ENCODE measurements at regions not wholly inside any gene's neighbourhood (a gene's known extent, or its start where the extent isn't known, plus 50 kb on each side); places are given as distances from the start of the nearest gene placed in this dataset.

- no peaks in the 10 kb centered on the region for H3K36me3 ChIP-seq (ENCODE audit: control insufficient read depth, insufficient read depth, low read length)
- no peak for DNase-seq
- TF ChIP-seq, protein P1, sequence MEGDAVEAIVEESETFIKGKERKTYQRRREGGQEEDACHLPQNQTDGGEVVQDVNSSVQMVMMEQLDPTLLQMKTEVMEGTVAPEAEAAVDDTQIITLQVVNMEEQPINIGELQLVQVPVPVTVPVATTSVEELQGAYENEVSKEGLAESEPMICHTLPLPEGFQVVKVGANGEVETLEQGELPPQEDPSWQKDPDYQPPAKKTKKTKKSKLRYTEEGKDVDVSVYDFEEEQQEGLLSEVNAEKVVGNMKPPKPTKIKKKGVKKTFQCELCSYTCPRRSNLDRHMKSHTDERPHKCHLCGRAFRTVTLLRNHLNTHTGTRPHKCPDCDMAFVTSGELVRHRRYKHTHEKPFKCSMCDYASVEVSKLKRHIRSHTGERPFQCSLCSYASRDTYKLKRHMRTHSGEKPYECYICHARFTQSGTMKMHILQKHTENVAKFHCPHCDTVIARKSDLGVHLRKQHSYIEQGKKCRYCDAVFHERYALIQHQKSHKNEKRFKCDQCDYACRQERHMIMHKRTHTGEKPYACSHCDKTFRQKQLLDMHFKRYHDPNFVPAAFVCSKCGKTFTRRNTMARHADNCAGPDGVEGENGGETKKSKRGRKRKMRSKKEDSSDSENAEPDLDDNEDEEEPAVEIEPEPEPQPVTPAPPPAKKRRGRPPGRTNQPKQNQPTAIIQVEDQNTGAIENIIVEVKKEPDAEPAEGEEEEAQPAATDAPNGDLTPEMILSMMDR (conservative IDR thresholded peaks at IDR 0.05): no peak
- H3K9me3 ChIP-seq (ENCODE audit: control insufficient read depth, low read length): no peaks in the 10 kb centered on the region
- Mint-ChIP-seq H3K36me3 (ENCODE audit: low read depth) (no peaks in the 10 kb centered on the region), H3K27ac (no peak overlapping the region), H3K4me1 (peaks cover 22% of the 10 kb centered on the region), H3K4me3 (no peak overlapping the region), H3K27me3 (ENCODE audit: insufficient read depth) (no peaks in the 10 kb centered on the region), H3K9me3 (no peaks in the 10 kb centered on the region)
- no peak overlapping the region for H3K4me3 ChIP-seq (ENCODE audit: low read length)
- H3K27ac ChIP-seq (ENCODE audit: low read depth, low read length): no peak overlapping the region
- 100% methylated on average over 1 of the region's 1 CpG; no CpG with 5 or more reads in 1 of the 2 experiments for WGBS, 2 experiments (ENCODE audit: insufficient coverage in 1 of 2, insufficient read length in 1 of 2)
- no peaks in the 10 kb centered on the region for H3K4me1 ChIP-seq (ENCODE audit: control insufficient read depth, insufficient read depth, low read length)
- no peaks in the 10 kb centered on the region for H3K27me3 ChIP-seq (ENCODE audit: control insufficient read depth, insufficient read depth, low read length, poor library complexity, severe bottlenecking)
- no peak overlapping the region for H3K9ac ChIP-seq (ENCODE audit: extremely low read depth, low read length, poor library complexity, severe bottlenecking)
These were observed 845.8 kb upstream of the SLITRK5 start for GRCh38 chr13:86825410-86825809.

DNA sequence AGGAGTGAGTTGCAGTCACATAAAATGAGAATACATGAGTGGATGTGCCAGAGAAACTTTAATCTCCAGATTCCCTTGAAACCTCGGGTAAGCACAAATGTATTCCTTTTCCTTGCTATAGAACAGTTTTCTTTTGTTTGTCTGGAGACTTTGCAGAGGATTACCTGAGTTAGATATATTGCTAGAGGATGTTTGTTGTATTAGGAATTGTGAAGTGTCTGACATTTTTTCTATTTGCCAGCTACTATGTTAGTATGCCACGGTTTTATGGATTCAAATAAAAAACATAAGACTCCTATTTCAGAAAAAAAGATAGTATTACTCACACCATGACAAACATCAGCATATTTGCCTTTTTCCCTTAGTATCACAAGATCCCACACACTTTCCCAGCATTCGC lies 844.9 kb upstream of the SLITRK5 start:
- no peaks in the 10 kb centered on the region for H3K9me3 Mint-ChIP-seq
- H3K27ac Mint-ChIP-seq: no peak overlapping the region
- peaks cover 25% of the 10 kb centered on the region for H3K4me1 Mint-ChIP-seq
- no peaks in the 10 kb centered on the region for H3K36me3 ChIP-seq (ENCODE audit: control insufficient read depth, insufficient read depth, low read length)
- no peaks in the 10 kb centered on the region for H3K9me3 ChIP-seq (ENCODE audit: control insufficient read depth, low read length)
- H3K9ac ChIP-seq (ENCODE audit: extremely low read depth, low read length, poor library complexity, severe bottlenecking): no peak overlapping the region
- no peak overlapping the region for H3K27ac ChIP-seq (ENCODE audit: low read depth, low read length)
- 90 to 100% methylated on average over 2 to 3 of the region's 3 CpGs for WGBS, 2 experiments (ENCODE audit: insufficient coverage in 1 of 2, insufficient read length in 1 of 2)
- no peaks in the 10 kb centered on the region for H3K27me3 Mint-ChIP-seq (ENCODE audit: insufficient read depth)
- H3K36me3 Mint-ChIP-seq (ENCODE audit: low read depth): no peaks in the 10 kb centered on the region
- no peaks in the 10 kb centered on the region for H3K27me3 ChIP-seq (ENCODE audit: control insufficient read depth, insufficient read depth, low read length, poor library complexity, severe bottlenecking)
- TF ChIP-seq, protein P1 (conservative IDR thresholded peaks at IDR 0.05): no peak
- H3K4me3 ChIP-seq (ENCODE audit: low read length): no peak overlapping the region
- DNase-seq: no peak
- no peak overlapping the region for H3K4me3 Mint-ChIP-seq
- H3K4me1 ChIP-seq (ENCODE audit: control insufficient read depth, insufficient read depth, low read length): no peaks in the 10 kb centered on the region

DNA sequence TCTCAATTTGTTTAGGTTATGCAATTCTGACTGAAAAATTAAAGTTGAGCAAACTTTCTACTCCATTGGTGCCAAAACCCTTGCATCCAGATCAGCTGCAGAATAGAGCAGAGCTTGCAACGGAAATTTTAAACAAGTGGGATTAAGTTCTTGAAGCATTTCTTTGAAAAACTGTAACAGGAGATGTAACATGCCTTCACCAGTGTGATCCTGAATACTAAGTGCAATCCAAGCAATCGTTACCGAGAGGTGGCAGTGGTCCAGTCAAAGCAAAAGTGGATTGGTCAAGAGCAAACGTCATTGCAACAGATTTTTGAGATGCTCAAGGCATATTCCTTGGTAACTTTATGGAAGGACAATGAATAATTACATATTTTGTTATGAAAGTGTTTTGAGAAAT lies 841.1 kb upstream of the SLITRK5 start:
- no peak overlapping the region for H3K4me3 Mint-ChIP-seq
- DNase-seq: no peak
- no peak overlapping the region for H3K9ac ChIP-seq (ENCODE audit: extremely low read depth, low read length, poor library complexity, severe bottlenecking)
- TF ChIP-seq, protein P1 (conservative IDR thresholded peaks at IDR 0.05): no peak
- peaks cover under 1% of the 10 kb centered on the region for H3K36me3 Mint-ChIP-seq (ENCODE audit: low read depth)
- no peak overlapping the region for H3K27ac Mint-ChIP-seq
- WGBS, 2 experiments (ENCODE audit: insufficient coverage in 1 of 2, insufficient read length in 1 of 2): 89 to 90% methylated on average over 4 of the region's 4 CpGs
- no peaks in the 10 kb centered on the region for H3K27me3 ChIP-seq (ENCODE audit: control insufficient read depth, insufficient read depth, low read length, poor library complexity, severe bottlenecking)
- no peaks in the 10 kb centered on the region for H3K4me1 ChIP-seq (ENCODE audit: control insufficient read depth, insufficient read depth, low read length)
- H3K9me3 Mint-ChIP-seq: peaks cover under 1% of the 10 kb centered on the region
- no peaks in the 10 kb centered on the region for H3K9me3 ChIP-seq (ENCODE audit: control insufficient read depth, low read length)
- H3K27ac ChIP-seq (ENCODE audit: low read depth, low read length): no peak overlapping the region
- H3K4me3 ChIP-seq (ENCODE audit: low read length): no peak overlapping the region
- H3K36me3 ChIP-seq (ENCODE audit: control insufficient read depth, insufficient read depth, low read length): no peaks in the 10 kb centered on the region
- H3K27me3 Mint-ChIP-seq (ENCODE audit: insufficient read depth): no peaks in the 10 kb centered on the region
- H3K4me1 Mint-ChIP-seq: peaks cover 19% of the 10 kb centered on the region

All from endodermal cell (in vitro differentiated cells).